ENCODE measurements at regions not wholly inside any gene's neighbourhood (a gene's known extent, or its start where the extent isn't known, plus 50 kb on each side); places are given as distances from the start of the nearest gene placed in this dataset.

DNA sequence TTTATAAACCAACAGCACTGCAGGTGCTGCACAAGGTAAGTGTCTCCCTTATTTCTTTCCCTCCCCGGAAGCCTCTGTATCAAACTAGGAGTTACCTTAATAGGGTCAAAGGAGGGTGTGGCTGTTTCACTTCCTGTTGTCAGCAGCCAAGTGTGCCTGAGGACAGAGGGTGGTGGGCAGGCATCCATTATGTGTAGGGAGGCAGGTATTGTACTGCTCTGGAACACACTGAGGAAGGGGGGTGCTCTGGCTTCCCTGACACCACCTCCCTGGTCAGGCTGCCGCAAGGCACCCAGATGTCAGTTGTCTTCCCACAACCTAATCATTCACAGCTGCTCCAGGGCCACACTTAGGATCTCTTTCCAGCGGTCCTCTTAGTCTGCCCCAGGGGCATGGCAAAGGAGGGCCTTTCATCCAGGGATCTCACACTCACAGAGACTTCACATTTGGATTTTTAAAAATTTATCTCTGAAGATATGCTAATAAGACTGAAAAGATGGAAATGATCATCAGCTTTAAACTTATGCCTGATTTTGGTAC is 132.0 kb upstream of the ARHGAP5 start:
- Histone ChIP-seq H3K4me3 (ENCODE audit: low read length) (peak overlapping the region; percentile 38), H3K4me1 (ENCODE audit: control insufficient read depth, insufficient read depth, low read length) (peaks cover 62% of the 10 kb centered on the region), H3K27me3 (ENCODE audit: control insufficient read depth, insufficient read depth, low read length) (no peaks in the 10 kb centered on the region), H3K9me3 (ENCODE audit: control insufficient read depth, low read length) (no peaks in the 10 kb centered on the region), H3K9ac (ENCODE audit: low read length) (peak overlapping the region; percentile 60), H3K36me3 (ENCODE audit: control insufficient read depth, insufficient read depth, low read length) (no peaks in the 10 kb centered on the region)

- Histone ChIP-seq H3K9ac (ENCODE audit: low read length) (no peak overlapping the region), H3K4me3 (ENCODE audit: low read length) (no peak overlapping the region), H3K4me1 (ENCODE audit: control insufficient read depth, insufficient read depth, low read length) (peaks cover 64% of the 10 kb centered on the region), H3K9me3 (ENCODE audit: control insufficient read depth, low read length) (no peaks in the 10 kb centered on the region), H3K36me3 (ENCODE audit: control insufficient read depth, insufficient read depth, low read length) (no peaks in the 10 kb centered on the region), H3K27me3 (ENCODE audit: control insufficient read depth, insufficient read depth, low read length) (no peaks in the 10 kb centered on the region)
These were observed 131.4 kb upstream of the ARHGAP5 start for GRCh38 chr14:31945701-31946100.

DNA sequence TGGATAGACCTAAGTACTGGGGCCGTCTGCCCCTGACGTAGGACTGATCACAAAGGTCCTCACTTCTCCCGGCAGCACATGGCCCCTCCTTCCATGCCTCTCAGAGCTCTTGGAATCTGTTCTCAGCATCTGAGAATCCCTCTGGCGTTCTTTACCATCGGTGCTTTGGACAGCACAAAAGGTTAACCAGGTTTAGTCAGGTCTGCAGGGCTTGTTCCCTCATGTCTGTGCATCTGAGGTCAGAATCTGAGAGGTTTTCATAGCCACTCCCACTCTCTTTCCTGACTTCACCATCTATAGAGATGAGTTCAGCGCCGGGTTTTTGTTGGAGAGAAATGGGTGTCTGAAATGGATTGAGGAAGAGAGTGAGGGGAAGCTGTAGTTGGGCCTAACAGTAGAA is 130.0 kb upstream of the ARHGAP5 start:
- Histone ChIP-seq H3K4me1 (ENCODE audit: control insufficient read depth, insufficient read depth, low read length) (peaks cover 67% of the 10 kb centered on the region), H3K36me3 (ENCODE audit: control insufficient read depth, insufficient read depth, low read length) (no peaks in the 10 kb centered on the region), H3K4me3 (ENCODE audit: low read length) (no peak overlapping the region), H3K9me3 (ENCODE audit: control insufficient read depth, low read length) (no peaks in the 10 kb centered on the region), H3K27me3 (ENCODE audit: control insufficient read depth, insufficient read depth, low read length) (no peaks in the 10 kb centered on the region), H3K9ac (ENCODE audit: low read length) (no peak overlapping the region)

DNA sequence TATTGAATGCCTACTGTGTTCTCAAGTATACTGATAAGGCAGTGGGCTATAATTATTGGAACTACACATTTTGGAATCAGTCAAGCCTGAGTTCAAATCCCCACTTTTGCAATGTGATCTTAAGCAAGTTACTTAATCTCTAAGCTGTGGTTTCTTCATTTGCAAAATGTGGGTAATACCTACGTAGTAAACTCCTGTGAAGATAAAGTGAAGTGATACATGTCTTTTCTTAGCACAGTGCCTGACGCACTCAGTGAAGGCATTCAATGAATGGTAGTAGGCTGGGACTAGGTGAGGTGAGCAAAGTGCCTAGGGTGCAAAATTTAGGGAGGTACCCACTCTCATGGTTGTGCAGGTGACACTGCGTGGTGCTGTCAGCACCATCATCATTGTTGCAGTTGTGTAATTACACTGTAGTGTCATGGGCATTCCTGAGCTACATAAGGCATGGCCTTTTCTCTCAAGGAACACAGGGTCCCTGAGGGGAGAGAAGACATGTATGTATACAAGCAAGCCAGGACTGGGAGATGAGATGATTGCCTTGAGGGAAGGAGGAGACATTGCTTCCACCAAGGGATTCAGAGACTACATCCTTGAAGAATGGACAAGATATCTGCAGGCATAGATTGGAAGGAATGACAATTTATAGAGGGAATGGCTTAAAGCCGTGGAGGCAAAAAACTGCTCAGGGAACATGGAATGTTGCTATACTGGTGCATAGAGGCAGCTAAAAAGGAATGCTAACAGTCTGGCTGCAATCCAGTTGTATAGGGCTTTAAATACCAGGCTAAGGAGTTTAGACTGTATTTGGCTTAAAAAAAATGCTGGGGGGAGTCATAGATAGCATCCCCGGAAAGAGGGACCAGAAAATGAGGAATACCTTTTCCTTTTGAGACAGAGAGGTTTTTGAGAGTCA is 129.2 kb upstream of the ARHGAP5 start:
- Histone ChIP-seq H3K9me3 (ENCODE audit: control insufficient read depth, low read length) (no peaks in the 10 kb centered on the region), H3K9ac (ENCODE audit: low read length) (no peak overlapping the region), H3K4me1 (ENCODE audit: control insufficient read depth, insufficient read depth, low read length) (peaks cover 59% of the 10 kb centered on the region), H3K36me3 (ENCODE audit: control insufficient read depth, insufficient read depth, low read length) (no peaks in the 10 kb centered on the region), H3K4me3 (ENCODE audit: low read length) (no peak overlapping the region), H3K27me3 (ENCODE audit: control insufficient read depth, insufficient read depth, low read length) (no peaks in the 10 kb centered on the region)

GRCh38 chr14:31949709-31950108 is 127.4 kb upstream of the ARHGAP5 start:
- Histone ChIP-seq H3K4me1 (ENCODE audit: control insufficient read depth, insufficient read depth, low read length) (peaks cover 43% of the 10 kb centered on the region), H3K27me3 (ENCODE audit: control insufficient read depth, insufficient read depth, low read length) (no peaks in the 10 kb centered on the region), H3K4me3 (ENCODE audit: low read length) (no peak overlapping the region), H3K36me3 (ENCODE audit: control insufficient read depth, insufficient read depth, low read length) (no peaks in the 10 kb centered on the region), H3K9ac (ENCODE audit: low read length) (no peak overlapping the region), H3K9me3 (ENCODE audit: control insufficient read depth, low read length) (no peaks in the 10 kb centered on the region)

- Histone ChIP-seq H3K9ac (ENCODE audit: low read length) (no peak overlapping the region), H3K4me3 (ENCODE audit: low read length) (no peak overlapping the region), H3K9me3 (ENCODE audit: control insufficient read depth, low read length) (no peaks in the 10 kb centered on the region)
These were observed 126.8 kb upstream of the ARHGAP5 start for GRCh38 chr14:31950331-31950730.

GRCh38 chr14:31950764-31951637 is 126.1 kb upstream of the ARHGAP5 start:
- Histone ChIP-seq H3K4me3 (ENCODE audit: low read length) (no peak overlapping the region), H3K36me3 (ENCODE audit: control insufficient read depth, insufficient read depth, low read length) (no peaks in the 10 kb centered on the region), H3K9me3 (ENCODE audit: control insufficient read depth, low read length) (no peaks in the 10 kb centered on the region), H3K4me1 (ENCODE audit: control insufficient read depth, insufficient read depth, low read length) (peaks cover 30% of the 10 kb centered on the region), H3K9ac (ENCODE audit: low read length) (no peak overlapping the region), H3K27me3 (ENCODE audit: control insufficient read depth, insufficient read depth, low read length) (no peaks in the 10 kb centered on the region)

More at GRCh38 chr14:31950331-31950730, 126.8 kb upstream of the ARHGAP5 start:
- Histone ChIP-seq H3K36me3 (ENCODE audit: control insufficient read depth, insufficient read depth, low read length) (no peaks in the 10 kb centered on the region), H3K27me3 (ENCODE audit: control insufficient read depth, insufficient read depth, low read length) (no peaks in the 10 kb centered on the region), H3K4me1 (ENCODE audit: control insufficient read depth, insufficient read depth, low read length) (peaks cover 37% of the 10 kb centered on the region)

DNA sequence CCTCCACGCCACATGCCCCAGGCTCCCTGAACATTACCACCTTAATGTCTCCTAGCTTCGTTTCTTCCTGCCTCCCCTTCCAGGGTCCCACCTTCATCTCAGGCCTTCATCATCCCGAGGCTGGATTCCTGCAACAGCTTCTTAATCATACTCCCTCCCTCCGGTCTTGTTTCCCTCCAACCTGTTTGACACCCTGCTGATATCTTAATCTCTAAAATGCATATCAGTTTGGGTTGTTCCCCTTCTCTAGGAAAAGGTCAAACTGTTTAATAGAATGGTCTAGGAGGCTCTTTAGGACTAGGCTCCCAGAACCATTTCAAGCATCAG is 125.5 kb upstream of the ARHGAP5 start:
- Histone ChIP-seq H3K36me3 (ENCODE audit: control insufficient read depth, insufficient read depth, low read length) (no peaks in the 10 kb centered on the region), H3K9ac (ENCODE audit: low read length) (no peak overlapping the region), H3K4me3 (ENCODE audit: low read length) (no peak overlapping the region), H3K9me3 (ENCODE audit: control insufficient read depth, low read length) (no peaks in the 10 kb centered on the region), H3K4me1 (ENCODE audit: control insufficient read depth, insufficient read depth, low read length) (peaks cover 28% of the 10 kb centered on the region), H3K27me3 (ENCODE audit: control insufficient read depth, insufficient read depth, low read length) (no peaks in the 10 kb centered on the region)

DNA sequence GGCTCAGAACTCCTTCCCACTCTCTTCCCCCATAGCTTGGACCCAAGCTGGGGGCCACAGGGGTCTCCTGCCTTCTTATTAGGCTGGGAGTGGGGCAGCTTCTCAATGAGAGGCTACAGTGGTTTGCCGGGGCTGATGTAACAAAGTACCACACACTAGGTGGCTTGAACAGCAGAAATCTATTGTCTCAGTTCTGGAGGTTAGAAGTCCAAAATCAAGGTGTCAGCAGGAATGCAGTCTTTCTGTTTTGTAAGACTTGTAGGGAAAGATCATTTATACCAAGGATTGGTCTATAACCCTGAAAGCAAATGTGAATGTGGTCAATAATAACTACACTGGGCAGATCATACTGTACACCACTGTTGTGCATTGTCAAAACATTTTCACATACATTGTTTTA is 124.5 kb upstream of the ARHGAP5 start:
- no peak overlapping the region for H3K4me3 ChIP-seq (ENCODE audit: low read length)

GRCh38 chr14:31953210-31953609 is 123.9 kb upstream of the ARHGAP5 start:
- Histone ChIP-seq H3K9me3 (ENCODE audit: control insufficient read depth, low read length) (no peaks in the 10 kb centered on the region), H3K4me3 (ENCODE audit: low read length) (no peak overlapping the region), H3K36me3 (ENCODE audit: control insufficient read depth, insufficient read depth, low read length) (no peaks in the 10 kb centered on the region), H3K4me1 (ENCODE audit: control insufficient read depth, insufficient read depth, low read length) (peaks cover 30% of the 10 kb centered on the region), H3K27me3 (ENCODE audit: control insufficient read depth, insufficient read depth, low read length) (no peaks in the 10 kb centered on the region), H3K9ac (ENCODE audit: low read length) (no peak overlapping the region)

More for the DNA sequence above, 124.5 kb upstream of the ARHGAP5 start:
- Histone ChIP-seq H3K4me1 (ENCODE audit: control insufficient read depth, insufficient read depth, low read length) (peaks cover 28% of the 10 kb centered on the region), H3K9ac (ENCODE audit: low read length) (no peak overlapping the region), H3K27me3 (ENCODE audit: control insufficient read depth, insufficient read depth, low read length) (no peaks in the 10 kb centered on the region), H3K36me3 (ENCODE audit: control insufficient read depth, insufficient read depth, low read length) (no peaks in the 10 kb centered on the region), H3K9me3 (ENCODE audit: control insufficient read depth, low read length) (no peaks in the 10 kb centered on the region)

DNA sequence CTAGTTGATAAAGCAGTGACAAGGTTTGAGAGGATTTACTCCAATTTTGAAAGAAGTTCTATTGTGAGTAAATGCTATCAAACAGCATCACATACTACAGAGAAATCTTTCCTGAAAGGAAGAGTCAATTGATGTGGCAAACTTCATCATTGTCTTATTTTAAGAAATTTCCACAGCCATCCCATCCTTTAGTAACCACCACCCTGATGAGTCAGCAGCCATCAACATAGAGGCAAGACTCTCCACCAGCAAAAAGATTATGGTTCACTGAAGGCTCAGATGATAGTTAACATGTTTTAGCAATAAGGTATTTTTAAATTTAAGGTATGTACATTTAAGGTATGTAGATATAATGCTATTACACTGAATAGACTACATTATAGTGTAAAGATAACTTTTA is 122.1 kb upstream of the ARHGAP5 start:
- Histone ChIP-seq H3K4me3 (ENCODE audit: low read length) (no peak overlapping the region), H3K9ac (ENCODE audit: low read length) (no peak overlapping the region), H3K36me3 (ENCODE audit: control insufficient read depth, insufficient read depth, low read length) (no peaks in the 10 kb centered on the region), H3K9me3 (ENCODE audit: control insufficient read depth, low read length) (no peaks in the 10 kb centered on the region), H3K27me3 (ENCODE audit: control insufficient read depth, insufficient read depth, low read length) (no peaks in the 10 kb centered on the region), H3K4me1 (ENCODE audit: control insufficient read depth, insufficient read depth, low read length) (peaks cover 25% of the 10 kb centered on the region)
